Colonic mucosa (tissue), 4 donors: ENCODE measurements at regions not wholly inside any gene's neighbourhood (a gene's known extent, or its start where the extent isn't known, plus 50 kb on each side); places are given as distances from the start of the nearest gene placed in this dataset.
"Not testable (repeated sequence)": the region's sequence is repeated elsewhere in the genome, so short reads cannot be mapped to it uniquely, and the experiment has no call there.

Experiments used
- DNase-seq: peaks from one replicate; pipeline ENCODE4 v3.0.0-alpha.2; 2020
- H3K27ac ChIP-seq: fragments of 200-600 bp; one replicate; pipeline ENCODE4 v1.8.0; 2021
- H3K27me3 ChIP-seq: fragments of 200-600 bp; one replicate; pipeline ENCODE4 v1.8.0; 2021
- H3K36me3 ChIP-seq: fragments of 200-600 bp; one replicate; pipeline ENCODE4 v1.8.0; 2021
- H3K4me1 ChIP-seq: fragments of 200-600 bp; one replicate; pipeline ENCODE4 v1.8.0; 2021; ENCODE audit warnings: mild to moderate bottlenecking
- H3K4me3 ChIP-seq: fragments of 200-600 bp; one replicate; pipeline ENCODE4 v1.8.0; 2021
- H3K9ac ChIP-seq, 2 donors: one replicate each; pipeline ENCODE4 v1.7.0; 2013; ENCODE audit warnings: control low read depth in 2 of 2, low read depth in 2 of 2, low read length in 2 of 2
- H3K9me3 ChIP-seq: fragments of 200-600 bp; one replicate; pipeline ENCODE4 v1.8.0; 2021
- intact Hi-C: fragments of 100-400 bp; cut with DNase I; formaldehyde crosslinking; loops from one replicate; pipeline ENCODE4 v1.14.1; 2022
- TF ChIP-seq, protein P1 (sequence below): fragments of 200-600 bp; IDR thresholded peaks from one replicate; pipeline ENCODE4 v1.8.0; 2022; ENCODE audit warnings: antibody characterized with exemption, mild to moderate bottlenecking
- donor health status: healthy.
- donor health status: DM: no; HTN: no; CAD: no.
- donor health status: DM: no; HTN: no; CAD: no.

DNA sequence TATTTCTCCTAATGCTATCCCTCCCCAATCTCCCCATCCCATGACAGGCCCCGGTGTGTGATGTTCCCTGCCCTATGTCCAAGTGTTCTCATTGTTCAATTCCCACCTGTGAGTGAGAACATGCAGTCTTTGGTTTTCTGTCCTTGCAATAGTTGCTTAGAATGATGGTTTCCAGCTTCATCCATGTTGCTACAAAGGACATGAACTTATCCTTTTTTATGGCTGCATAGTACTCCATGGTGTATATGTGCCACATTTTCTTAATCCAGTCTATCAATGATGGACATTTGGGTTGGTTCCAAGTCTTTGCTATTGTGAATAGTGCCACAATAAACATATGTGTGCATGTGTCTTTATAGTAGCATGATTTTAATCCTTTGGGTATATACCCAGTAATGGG lies 51.3 kb upstream of the RIOK2 start:
- DNase-seq, H3K27ac ChIP-seq, H3K36me3 ChIP-seq, H3K9ac ChIP-seq, H3K27me3 ChIP-seq, H3K4me1 ChIP-seq, H3K4me3 ChIP-seq, intact Hi-C loops, H3K9me3 ChIP-seq: not testable (repeated sequence)

DNA sequence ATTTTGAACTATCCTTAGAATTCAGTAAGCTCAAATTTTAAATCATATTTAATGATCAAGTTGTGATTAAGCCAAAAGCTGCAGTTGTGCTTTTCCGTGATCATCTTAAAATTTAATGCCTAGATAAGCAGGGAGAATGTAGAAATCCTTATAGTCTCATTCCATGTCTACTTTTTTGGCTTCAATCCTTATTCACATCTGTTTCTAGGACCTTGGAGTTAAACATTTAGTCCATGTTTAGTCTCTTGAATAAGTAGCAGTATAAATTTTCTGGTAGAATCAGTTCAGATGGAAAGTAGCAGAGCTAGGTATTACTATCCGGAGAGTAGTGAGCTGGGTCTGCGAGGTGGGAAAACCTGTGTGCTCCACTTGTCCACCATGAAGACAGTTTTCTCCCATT lies 59.3 kb upstream of the RIOK2 start:
- Histone ChIP-seq H3K36me3 (no peaks in the 10 kb centered on the region), H3K4me3 (no peak overlapping the region), H3K9me3 (no peaks in the 10 kb centered on the region), H3K9ac (no peak overlapping the region), H3K27ac (no peak overlapping the region), H3K27me3 (no peaks in the 10 kb centered on the region), H3K4me1 (no peaks in the 10 kb centered on the region)
- TF ChIP-seq, protein P1, sequence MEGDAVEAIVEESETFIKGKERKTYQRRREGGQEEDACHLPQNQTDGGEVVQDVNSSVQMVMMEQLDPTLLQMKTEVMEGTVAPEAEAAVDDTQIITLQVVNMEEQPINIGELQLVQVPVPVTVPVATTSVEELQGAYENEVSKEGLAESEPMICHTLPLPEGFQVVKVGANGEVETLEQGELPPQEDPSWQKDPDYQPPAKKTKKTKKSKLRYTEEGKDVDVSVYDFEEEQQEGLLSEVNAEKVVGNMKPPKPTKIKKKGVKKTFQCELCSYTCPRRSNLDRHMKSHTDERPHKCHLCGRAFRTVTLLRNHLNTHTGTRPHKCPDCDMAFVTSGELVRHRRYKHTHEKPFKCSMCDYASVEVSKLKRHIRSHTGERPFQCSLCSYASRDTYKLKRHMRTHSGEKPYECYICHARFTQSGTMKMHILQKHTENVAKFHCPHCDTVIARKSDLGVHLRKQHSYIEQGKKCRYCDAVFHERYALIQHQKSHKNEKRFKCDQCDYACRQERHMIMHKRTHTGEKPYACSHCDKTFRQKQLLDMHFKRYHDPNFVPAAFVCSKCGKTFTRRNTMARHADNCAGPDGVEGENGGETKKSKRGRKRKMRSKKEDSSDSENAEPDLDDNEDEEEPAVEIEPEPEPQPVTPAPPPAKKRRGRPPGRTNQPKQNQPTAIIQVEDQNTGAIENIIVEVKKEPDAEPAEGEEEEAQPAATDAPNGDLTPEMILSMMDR, result no peak
- intact Hi-C loops, result no loop called here
- no peak for DNase-seq

- TF ChIP-seq, protein P1, result no peak
- no peak overlapping the region for H3K27ac ChIP-seq
- no peaks in the 10 kb centered on the region for H3K9me3 ChIP-seq
- H3K27me3 ChIP-seq, result no peaks in the 10 kb centered on the region
- no peak overlapping the region for H3K4me3 ChIP-seq
- no peaks in the 10 kb centered on the region for H3K36me3 ChIP-seq
- no peak overlapping the region for H3K9ac ChIP-seq
- intact Hi-C loops, result no loop called here
- no peaks in the 10 kb centered on the region for H3K4me1 ChIP-seq
- DNase-seq, result no peak
Observed at GRCh38 chr5:97243353-97243752, 60.3 kb upstream of the RIOK2 start.

GRCh38 chr5:97245386-97245785 lies 62.3 kb upstream of the RIOK2 start:
- Histone ChIP-seq H3K27ac (no peak overlapping the region), H3K9me3 (no peaks in the 10 kb centered on the region), H3K36me3 (no peaks in the 10 kb centered on the region), H3K9ac (no peak overlapping the region), H3K4me1 (no peaks in the 10 kb centered on the region), H3K4me3 (no peak overlapping the region), H3K27me3 (no peaks in the 10 kb centered on the region)
- no peak for DNase-seq
- TF ChIP-seq, protein P1, result no peak
- intact Hi-C loops, result no loop called here

DNA sequence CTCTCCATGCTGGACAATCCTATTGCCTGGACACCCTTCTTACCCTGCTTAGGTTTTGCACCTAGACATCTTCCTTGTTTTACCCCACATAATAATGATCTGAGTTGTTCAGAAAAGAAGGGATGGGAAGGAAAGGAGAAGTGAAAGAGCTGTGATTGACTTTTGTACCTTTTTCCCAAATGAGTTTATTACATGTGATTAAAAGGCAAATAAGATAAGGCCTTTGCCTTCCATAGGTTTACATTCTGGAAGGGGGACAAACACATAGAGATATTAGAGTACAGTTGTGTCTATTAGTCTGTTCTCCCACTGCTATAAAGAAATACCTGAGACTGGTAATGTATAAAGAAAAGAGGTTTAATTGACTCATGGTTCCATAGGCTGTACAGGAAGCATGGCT lies 67.1 kb upstream of the RIOK2 start:
- no peaks in the 10 kb centered on the region for H3K27me3 ChIP-seq
- H3K27ac ChIP-seq, result no peak overlapping the region
- intact Hi-C loops, result no loop called here
- no peaks in the 10 kb centered on the region for H3K9me3 ChIP-seq
- TF ChIP-seq, protein P1, result no peak
- H3K9ac ChIP-seq, result no peak overlapping the region
- H3K4me1 ChIP-seq, result no peaks in the 10 kb centered on the region
- DNase-seq, result no peak
- no peak overlapping the region for H3K4me3 ChIP-seq
- no peaks in the 10 kb centered on the region for H3K36me3 ChIP-seq

DNA sequence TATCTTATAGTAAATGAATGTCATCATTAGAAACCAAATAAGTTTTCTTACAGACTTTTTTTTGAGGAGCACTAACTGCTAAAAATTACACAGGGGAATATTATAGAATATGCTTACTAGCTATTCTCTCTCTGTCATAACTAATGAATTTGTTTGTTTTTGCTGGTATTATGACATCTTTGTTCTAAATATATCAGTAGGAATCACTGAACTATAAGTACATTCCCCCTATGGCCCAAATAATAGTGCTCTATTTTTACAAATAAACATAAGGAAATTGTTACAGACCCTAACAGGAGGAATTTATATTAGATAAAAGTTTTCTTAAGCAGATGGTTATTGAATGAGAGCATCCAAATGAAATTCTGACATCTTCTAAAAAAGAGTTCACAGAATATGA lies 83.0 kb upstream of the RIOK2 start:
- TF ChIP-seq, protein P1, result no peak
- intact Hi-C loops, result no loop called here

More for the DNA sequence above, 83.0 kb upstream of the RIOK2 start:
- no peak overlapping the region for H3K4me3 ChIP-seq
- no peak overlapping the region for H3K27ac ChIP-seq
- H3K36me3 ChIP-seq, result no peaks in the 10 kb centered on the region
- H3K27me3 ChIP-seq, result no peaks in the 10 kb centered on the region
- H3K4me1 ChIP-seq, result no peaks in the 10 kb centered on the region
- DNase-seq, result no peak
- H3K9me3 ChIP-seq, result no peaks in the 10 kb centered on the region
- no peak overlapping the region for H3K9ac ChIP-seq
